MM.1S (cell line): ENCODE measurements at regions not wholly inside any gene's neighbourhood (a gene's known extent, or its start where the extent isn't known, plus 50 kb on each side); places are given as distances from the start of the nearest gene placed in this dataset.

ENCODE experiments used
- EZH2 ChIP-seq: fragments of 300-600 bp; sonication (generic); optimal IDR thresholded peaks from 2 replicates; pipeline ENCODE3; 2017; ENCODE audit warnings: low read depth, mild to moderate bottlenecking, antibody characterized with exemption, low read length, mixed read lengths
- TF ChIP-seq, protein P1 (sequence below): fragments of 300-600 bp; sonication (generic); IDR thresholded peaks from 2 replicates; pipeline ENCODE4 v1.5.1; 2016; ENCODE audit warnings: antibody characterized with exemption, low read length, mixed read lengths

DNA sequence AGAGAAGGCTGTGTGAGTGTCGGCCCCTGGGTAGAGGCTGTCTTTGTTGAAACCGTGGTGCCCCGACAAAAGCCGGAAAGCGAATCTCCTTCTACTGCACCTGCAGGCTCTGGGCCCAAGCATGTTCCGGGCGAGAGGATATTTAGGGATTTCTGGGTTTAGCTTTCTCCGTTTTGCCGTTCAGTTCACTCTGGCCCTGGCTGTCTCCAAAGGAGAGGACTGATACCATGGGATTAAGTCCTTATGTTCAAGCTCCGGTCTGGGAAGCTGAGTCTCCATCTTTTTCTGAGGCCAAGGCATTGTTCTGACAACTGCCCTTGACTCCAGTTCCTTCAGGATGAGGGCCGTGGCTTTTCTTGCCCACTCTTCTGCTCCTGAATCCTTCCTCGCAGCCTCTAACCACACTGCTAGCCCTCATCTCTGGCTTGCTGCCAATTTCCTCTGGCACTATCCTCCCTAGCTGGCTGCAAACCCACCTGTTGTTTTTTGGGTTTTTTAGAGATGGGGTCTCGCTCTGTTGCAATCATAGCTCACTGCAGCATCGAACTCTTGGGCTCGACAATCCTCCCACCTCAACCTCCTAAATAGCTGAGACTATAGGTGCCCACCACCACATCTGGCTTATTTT is 206.8 kb downstream of the SKIDA1 start:
- TF ChIP-seq, protein P1, sequence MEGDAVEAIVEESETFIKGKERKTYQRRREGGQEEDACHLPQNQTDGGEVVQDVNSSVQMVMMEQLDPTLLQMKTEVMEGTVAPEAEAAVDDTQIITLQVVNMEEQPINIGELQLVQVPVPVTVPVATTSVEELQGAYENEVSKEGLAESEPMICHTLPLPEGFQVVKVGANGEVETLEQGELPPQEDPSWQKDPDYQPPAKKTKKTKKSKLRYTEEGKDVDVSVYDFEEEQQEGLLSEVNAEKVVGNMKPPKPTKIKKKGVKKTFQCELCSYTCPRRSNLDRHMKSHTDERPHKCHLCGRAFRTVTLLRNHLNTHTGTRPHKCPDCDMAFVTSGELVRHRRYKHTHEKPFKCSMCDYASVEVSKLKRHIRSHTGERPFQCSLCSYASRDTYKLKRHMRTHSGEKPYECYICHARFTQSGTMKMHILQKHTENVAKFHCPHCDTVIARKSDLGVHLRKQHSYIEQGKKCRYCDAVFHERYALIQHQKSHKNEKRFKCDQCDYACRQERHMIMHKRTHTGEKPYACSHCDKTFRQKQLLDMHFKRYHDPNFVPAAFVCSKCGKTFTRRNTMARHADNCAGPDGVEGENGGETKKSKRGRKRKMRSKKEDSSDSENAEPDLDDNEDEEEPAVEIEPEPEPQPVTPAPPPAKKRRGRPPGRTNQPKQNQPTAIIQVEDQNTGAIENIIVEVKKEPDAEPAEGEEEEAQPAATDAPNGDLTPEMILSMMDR: no peak
- TF ChIP-seq EZH2: no peak
